Glutamatergic neuron (in vitro differentiated cells): ENCODE measurements at regions not wholly inside any gene's neighbourhood (a gene's known extent, or its start where the extent isn't known, plus 50 kb on each side); places are given as distances from the start of the nearest gene placed in this dataset.

ENCODE experiments used
- DNase-seq: peaks from one replicate; pipeline ENCODE4 v3.0.0; 2022
- H3K27ac Mint-ChIP-seq: one replicate; pipeline ENCODE4 v1.8.0; 2020; ENCODE audit warnings: mild to moderate bottlenecking, mixed read lengths, inconsistent platforms; ENCODE audit not compliant: unreplicated experiment
- H3K27me3 Mint-ChIP-seq: one replicate; pipeline ENCODE4 v1.8.0; 2020; ENCODE audit warnings: mild to moderate bottlenecking, moderate library complexity, mixed read lengths, inconsistent platforms; ENCODE audit not compliant: unreplicated experiment
- H3K36me3 Mint-ChIP-seq: one replicate; pipeline ENCODE4 v1.8.0; 2020; ENCODE audit warnings: mild to moderate bottlenecking, mixed read lengths, inconsistent platforms; ENCODE audit not compliant: unreplicated experiment
- H3K4me1 Mint-ChIP-seq: one replicate; pipeline ENCODE4 v1.8.0; 2020; ENCODE audit warnings: mild to moderate bottlenecking, low read depth, mixed read lengths, inconsistent platforms; ENCODE audit not compliant: unreplicated experiment
- H3K4me3 Mint-ChIP-seq: one replicate; pipeline ENCODE4 v1.8.0; 2020; ENCODE audit warnings: mild to moderate bottlenecking, mixed read lengths, inconsistent platforms; ENCODE audit not compliant: unreplicated experiment
- H3K9me3 Mint-ChIP-seq: one replicate; pipeline ENCODE4 v1.8.0; 2020; ENCODE audit warnings: mild to moderate bottlenecking, moderate library complexity, mixed read lengths, inconsistent platforms; ENCODE audit not compliant: unreplicated experiment
- TF ChIP-seq, protein P1 (sequence below): fragments of 200-600 bp; sonication (generic); IDR thresholded peaks from one replicate; pipeline ENCODE4 v1.5.0; 2021; ENCODE audit not compliant: partially characterized antibody, unreplicated experiment

GRCh38 chr19:30865511-30865910 lies 483.7 kb downstream of the TSHZ3 start:
- no peak overlapping the region for H3K4me3 Mint-ChIP-seq
- TF ChIP-seq, protein P1, sequence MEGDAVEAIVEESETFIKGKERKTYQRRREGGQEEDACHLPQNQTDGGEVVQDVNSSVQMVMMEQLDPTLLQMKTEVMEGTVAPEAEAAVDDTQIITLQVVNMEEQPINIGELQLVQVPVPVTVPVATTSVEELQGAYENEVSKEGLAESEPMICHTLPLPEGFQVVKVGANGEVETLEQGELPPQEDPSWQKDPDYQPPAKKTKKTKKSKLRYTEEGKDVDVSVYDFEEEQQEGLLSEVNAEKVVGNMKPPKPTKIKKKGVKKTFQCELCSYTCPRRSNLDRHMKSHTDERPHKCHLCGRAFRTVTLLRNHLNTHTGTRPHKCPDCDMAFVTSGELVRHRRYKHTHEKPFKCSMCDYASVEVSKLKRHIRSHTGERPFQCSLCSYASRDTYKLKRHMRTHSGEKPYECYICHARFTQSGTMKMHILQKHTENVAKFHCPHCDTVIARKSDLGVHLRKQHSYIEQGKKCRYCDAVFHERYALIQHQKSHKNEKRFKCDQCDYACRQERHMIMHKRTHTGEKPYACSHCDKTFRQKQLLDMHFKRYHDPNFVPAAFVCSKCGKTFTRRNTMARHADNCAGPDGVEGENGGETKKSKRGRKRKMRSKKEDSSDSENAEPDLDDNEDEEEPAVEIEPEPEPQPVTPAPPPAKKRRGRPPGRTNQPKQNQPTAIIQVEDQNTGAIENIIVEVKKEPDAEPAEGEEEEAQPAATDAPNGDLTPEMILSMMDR = no peak
- H3K4me1 Mint-ChIP-seq = peaks cover 5% of the 10 kb centered on the region
- H3K36me3 Mint-ChIP-seq = peaks cover 10% of the 10 kb centered on the region
- H3K27ac Mint-ChIP-seq = no peak overlapping the region
- no peaks in the 10 kb centered on the region for H3K27me3 Mint-ChIP-seq
- H3K9me3 Mint-ChIP-seq = no peaks in the 10 kb centered on the region
- no peak for DNase-seq

- Mint-ChIP-seq H3K27me3 (no peaks in the 10 kb centered on the region), H3K4me1 (peaks cover 5% of the 10 kb centered on the region), H3K36me3 (peaks cover 10% of the 10 kb centered on the region), H3K4me3 (no peak overlapping the region), H3K27ac (no peak overlapping the region), H3K9me3 (no peaks in the 10 kb centered on the region)
- TF ChIP-seq, protein P1 = no peak
- DNase-seq = no peak
These were observed 484.6 kb downstream of the TSHZ3 start for GRCh38 chr19:30864391-30865215.

- H3K36me3 Mint-ChIP-seq = peaks cover 7% of the 10 kb centered on the region
- no peak overlapping the region for H3K4me3 Mint-ChIP-seq
- no peaks in the 10 kb centered on the region for H3K27me3 Mint-ChIP-seq
- no peaks in the 10 kb centered on the region for H3K4me1 Mint-ChIP-seq
- TF ChIP-seq, protein P1 = no peak
- no peaks in the 10 kb centered on the region for H3K9me3 Mint-ChIP-seq
- no peak overlapping the region for H3K27ac Mint-ChIP-seq
- no peak for DNase-seq
These were observed 486.4 kb downstream of the TSHZ3 start for GRCh38 chr19:30862876-30863275.

- H3K4me1 Mint-ChIP-seq = peaks cover 2% of the 10 kb centered on the region
- no peak for DNase-seq
- no peak overlapping the region for H3K27ac Mint-ChIP-seq
- H3K27me3 Mint-ChIP-seq = no peaks in the 10 kb centered on the region
- TF ChIP-seq, protein P1 = no peak
- no peaks in the 10 kb centered on the region for H3K9me3 Mint-ChIP-seq
- no peak overlapping the region for H3K4me3 Mint-ChIP-seq
- peaks cover 5% of the 10 kb centered on the region for H3K36me3 Mint-ChIP-seq
These were observed 487.3 kb downstream of the TSHZ3 start for GRCh38 chr19:30861919-30862318.

DNA sequence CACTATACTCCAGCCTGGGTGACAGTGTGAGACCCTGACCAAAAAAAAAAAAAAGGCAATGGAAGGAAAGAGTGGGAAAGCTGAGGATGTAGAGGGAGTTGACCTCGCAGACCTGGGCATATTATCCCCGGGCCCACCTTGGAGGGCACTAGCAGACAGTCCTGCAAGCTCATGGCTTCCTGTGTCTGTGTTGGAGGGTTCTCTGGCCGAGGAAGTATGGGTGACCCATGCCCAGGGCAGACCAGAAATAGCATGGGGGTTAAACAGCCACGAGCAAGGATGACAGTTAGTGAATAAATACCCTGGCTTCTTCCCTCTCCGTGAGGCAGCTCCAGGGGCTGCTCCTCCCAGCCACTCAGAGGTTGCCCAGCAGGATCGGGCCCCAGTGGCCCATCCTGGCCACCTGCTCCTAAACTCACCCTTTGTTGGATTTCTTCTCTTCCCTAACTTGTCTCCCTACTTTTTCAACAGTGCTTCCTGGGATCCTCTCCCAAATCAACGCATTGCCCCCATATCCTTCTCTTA lies 485.8 kb downstream of the ZNF536 start:
- H3K27me3 Mint-ChIP-seq = no peaks in the 10 kb centered on the region
- no peak for DNase-seq
- H3K4me1 Mint-ChIP-seq = peaks cover 12% of the 10 kb centered on the region
- peaks cover 5% of the 10 kb centered on the region for H3K9me3 Mint-ChIP-seq
- H3K4me3 Mint-ChIP-seq = no peak overlapping the region
- no peak overlapping the region for H3K27ac Mint-ChIP-seq
- peaks cover 5% of the 10 kb centered on the region for H3K36me3 Mint-ChIP-seq
- TF ChIP-seq, protein P1 = no peak
